Neural cell (in vitro differentiated cells): ENCODE measurements at regions not wholly inside any gene's neighbourhood (a gene's known extent, or its start where the extent isn't known, plus 50 kb on each side); places are given as distances from the start of the nearest gene placed in this dataset.

Experiments used
- H2AFZ ChIP-seq: fragments of 200-600, 300-800 bp; sonication (generic), shearing (Covaris generic); 2 replicates; pipeline ENCODE4 v1.6.0; 2014; ENCODE audit warnings: low read depth, mild to moderate bottlenecking, antibody characterized with exemption, low read length, moderate library complexity
- H3F3A ChIP-seq: fragments of 200-600 bp; shearing (Covaris generic); 2 replicates; pipeline ENCODE4 v1.6.1; 2016; ENCODE audit warnings: mild to moderate bottlenecking, moderate library complexity, mixed read lengths, antibody characterized with exemption, low read length; ENCODE audit not compliant: insufficient read depth, poor library complexity, severe bottlenecking
- H3K27ac ChIP-seq: fragments of 200-600, 300-800 bp; sonication (generic), shearing (Covaris generic); 2 replicates; pipeline ENCODE4 v1.5.1; 2014; ENCODE audit warnings: mild to moderate bottlenecking, low read length, moderate library complexity
- H3K27me3 ChIP-seq: fragments of 300-800, 200-600 bp; sonication (generic), shearing (Covaris generic); 2 replicates; pipeline ENCODE4 v1.6.0; 2014; ENCODE audit warnings: mild to moderate bottlenecking, low read depth, low read length, moderate library complexity; ENCODE audit not compliant: insufficient read depth
- H3K36me3 ChIP-seq: fragments of 300-800, 200-600 bp; sonication (generic), shearing (Covaris generic); 2 replicates; pipeline ENCODE4 v1.5.1; 2014; ENCODE audit warnings: mild to moderate bottlenecking, antibody characterized with exemption, low read length, moderate library complexity; ENCODE audit not compliant: insufficient read depth
- H3K4me2 ChIP-seq: fragments of 300-800, 200-600 bp; sonication (generic), shearing (Covaris generic); 2 replicates; pipeline ENCODE4 v1.6.0; 2014; ENCODE audit warnings: mild to moderate bottlenecking, low read length
- H3K4me3 ChIP-seq: fragments of 300-800, 200-600 bp; sonication (generic), shearing (Covaris generic); 2 replicates; pipeline ENCODE4 v1.5.1; 2014; ENCODE audit warnings: mild to moderate bottlenecking, low read length, moderate library complexity
- H3K79me2 ChIP-seq: fragments of 200-600 bp; shearing (Covaris generic); replicated peaks from 2 replicates; pipeline ENCODE4 v1.6.0; 2014; ENCODE audit warnings: mild to moderate bottlenecking, low read length, moderate library complexity; ENCODE audit not compliant: insufficient read depth
- H3K9ac ChIP-seq: fragments of 300-800, 200-600 bp; sonication (generic), shearing (Covaris generic); 2 replicates; pipeline ENCODE4 v1.6.1; 2016; ENCODE audit warnings: mild to moderate bottlenecking, low read length, mixed read lengths
- H3K9me2 ChIP-seq: fragments of 200-600 bp; shearing (Covaris generic); 2 replicates; pipeline ENCODE4 v1.6.1; 2016; ENCODE audit warnings: mild to moderate bottlenecking, low read length, mixed read lengths; ENCODE audit not compliant: insufficient read depth
- H3K9me3 ChIP-seq: fragments of 200-600, 300-800 bp; sonication (generic), shearing (Covaris generic); 2 replicates; pipeline ENCODE4 v1.6.1; 2016; ENCODE audit warnings: mild to moderate bottlenecking, mixed run types, low read length, moderate library complexity, mixed read lengths
- H4K20me1 ChIP-seq: fragments of 200-600 bp; shearing (Covaris generic); 2 replicates; pipeline ENCODE4 v1.6.1; 2016; ENCODE audit warnings: mild to moderate bottlenecking, mixed run types; ENCODE audit not compliant: insufficient read depth
- CTCF ChIP-seq: fragments of 450-650 bp; IDR thresholded peaks from 2 replicates; pipeline ENCODE4 v1.5.1; 2014; ENCODE audit warnings: antibody characterized with exemption, mild to moderate bottlenecking, moderate library complexity; ENCODE audit not compliant: poor library complexity, severe bottlenecking
- EP300 ChIP-seq: fragments of 450-650 bp; conservative IDR thresholded peaks from 2 replicates; pipeline ENCODE4 v1.6.1; 2014; ENCODE audit warnings: antibody characterized with exemption, mild to moderate bottlenecking, moderate library complexity; ENCODE audit not compliant: poor library complexity, severe bottlenecking
- EZH2 ChIP-seq: fragments of 200-600, 300-800 bp; shearing (Covaris generic), sonication (generic); IDR thresholded peaks from 2 replicates; pipeline ENCODE4 v1.6.1; 2014; ENCODE audit warnings: antibody characterized with exemption, low read length, borderline replicate concordance, mild to moderate bottlenecking; ENCODE audit not compliant: insufficient read depth, poor library complexity, severe bottlenecking
- MXI1 ChIP-seq: fragments of 450-650 bp; conservative IDR thresholded peaks from 2 replicates; pipeline ENCODE4 v1.6.1; 2014; ENCODE audit warnings: antibody characterized with exemption, mild to moderate bottlenecking; ENCODE audit not compliant: poor library complexity, severe bottlenecking
- POLR2AphosphoS5 ChIP-seq: IDR thresholded peaks from 2 replicates; pipeline ENCODE4 v1.6.1; 2012
- RAD21 ChIP-seq: fragments of 450-650 bp; conservative IDR thresholded peaks from 2 replicates; pipeline ENCODE4 v1.6.1; 2014; ENCODE audit warnings: antibody characterized with exemption, mild to moderate bottlenecking, moderate library complexity
- REST ChIP-seq: IDR thresholded peaks from 2 replicates; pipeline ENCODE4 v1.6.1; 2012; ENCODE audit warnings: borderline replicate concordance
- SMC3 ChIP-seq: fragments of 450-650 bp; conservative IDR thresholded peaks from 2 replicates; pipeline ENCODE4 v1.6.1; 2014; ENCODE audit warnings: antibody characterized with exemption, mild to moderate bottlenecking, moderate library complexity; ENCODE audit not compliant: poor library complexity
- TAF1 ChIP-seq: IDR thresholded peaks from 2 replicates; pipeline ENCODE4 v1.6.1; 2012; ENCODE audit warnings: low read depth

GRCh38 chr7:46759711-46760480 lies 822.0 kb downstream of the TNS3 start:
- no peak overlapping the region for H3K27ac ChIP-seq
- H3F3A ChIP-seq = no peaks in the 10 kb centered on the region
- H3K9ac ChIP-seq = no peak overlapping the region
- no peak overlapping the region for H2AFZ ChIP-seq
- TF ChIP-seq CTCF = no peak
- no peak for TF ChIP-seq REST
- no peak for TF ChIP-seq EP300
- no peak for TF ChIP-seq POLR2AphosphoS5
- TF ChIP-seq TAF1 = no peak
- no peak for TF ChIP-seq SMC3
- TF ChIP-seq EZH2 = no peak
- TF ChIP-seq RAD21 = no peak
- TF ChIP-seq MXI1 = no peak
- no peaks in the 10 kb centered on the region for H3K9me2 ChIP-seq
- no peaks in the 10 kb centered on the region for H3K9me3 ChIP-seq
- H3K36me3 ChIP-seq = no peaks in the 10 kb centered on the region
- H3K4me3 ChIP-seq = no peak overlapping the region
- no peaks in the 10 kb centered on the region for H3K27me3 ChIP-seq
- no peaks in the 10 kb centered on the region for H4K20me1 ChIP-seq
- no peaks in the 10 kb centered on the region for H3K79me2 ChIP-seq
- H3K4me2 ChIP-seq = no peak overlapping the region

- Histone ChIP-seq H3K4me3 (no peak overlapping the region), H2AFZ (no peak overlapping the region), H3K9ac (no peak overlapping the region), H3F3A (no peaks in the 10 kb centered on the region), H4K20me1 (no peaks in the 10 kb centered on the region), H3K9me3 (no peaks in the 10 kb centered on the region), H3K9me2 (no peaks in the 10 kb centered on the region), H3K36me3 (no peaks in the 10 kb centered on the region), H3K79me2 (no peaks in the 10 kb centered on the region), H3K27ac (no peak overlapping the region), H3K4me2 (no peak overlapping the region), H3K27me3 (no peaks in the 10 kb centered on the region)
- TF ChIP-seq EZH2 (no peak), MXI1 (no peak), SMC3 (no peak), RAD21 (no peak), EP300 (no peak), CTCF (no peak), REST (no peak), TAF1 (no peak), POLR2AphosphoS5 (no peak)
Observed at GRCh38 chr7:46756996-46757395, 824.9 kb downstream of the TNS3 start.
